ENCODE measurements at regions not wholly inside any gene's neighbourhood (a gene's known extent, or its start where the extent isn't known, plus 50 kb on each side); places are given as distances from the start of the nearest gene placed in this dataset.

GRCh38 chr11:69415411-69416142 lies 65.9 kb upstream of the LINC01488 start:
- DNase-seq (ENCODE audit: low spot score) (no peak), ATAC-seq (no peak)
- no peaks in the 10 kb centered on the region for H3K27me3 Mint-ChIP-seq (ENCODE audit: low read depth)
- peaks cover 10% of the 10 kb centered on the region for H3K4me1 Mint-ChIP-seq
- H3K36me3 Mint-ChIP-seq: peaks cover 5% of the 10 kb centered on the region; the same call in 1 of the 2 replicates
- H3K9me3 Mint-ChIP-seq: peaks cover 6% of the 10 kb centered on the region
- ChIA-PET CTCF (interaction anchor here (1.2 kb wide), 1 partner anchor 284 kb away, joined by 8 read pairs; no protein-coding TSS in a partner anchor), POLR2A (no interaction called here)
- H3K4me3 Mint-ChIP-seq: no peak overlapping the region
- H3K27ac Mint-ChIP-seq: no peak overlapping the region
- TF ChIP-seq ZNF219 (CRISPR knock-in tag; IDR thresholded peaks at IDR 0.05; ENCODE audit: borderline replicate concordance): no peak
- no peak for TF ChIP-seq ERG (CRISPR knock-in tag; IDR thresholded peaks at IDR 0.05)
- TF ChIP-seq ZNF232 (CRISPR knock-in tag; IDR thresholded peaks at IDR 0.05): no peak
- TF ChIP-seq SMAD3 (CRISPR knock-in tag; IDR thresholded peaks at IDR 0.05; ENCODE audit: borderline replicate concordance): no peak
- TF ChIP-seq, protein P1, sequence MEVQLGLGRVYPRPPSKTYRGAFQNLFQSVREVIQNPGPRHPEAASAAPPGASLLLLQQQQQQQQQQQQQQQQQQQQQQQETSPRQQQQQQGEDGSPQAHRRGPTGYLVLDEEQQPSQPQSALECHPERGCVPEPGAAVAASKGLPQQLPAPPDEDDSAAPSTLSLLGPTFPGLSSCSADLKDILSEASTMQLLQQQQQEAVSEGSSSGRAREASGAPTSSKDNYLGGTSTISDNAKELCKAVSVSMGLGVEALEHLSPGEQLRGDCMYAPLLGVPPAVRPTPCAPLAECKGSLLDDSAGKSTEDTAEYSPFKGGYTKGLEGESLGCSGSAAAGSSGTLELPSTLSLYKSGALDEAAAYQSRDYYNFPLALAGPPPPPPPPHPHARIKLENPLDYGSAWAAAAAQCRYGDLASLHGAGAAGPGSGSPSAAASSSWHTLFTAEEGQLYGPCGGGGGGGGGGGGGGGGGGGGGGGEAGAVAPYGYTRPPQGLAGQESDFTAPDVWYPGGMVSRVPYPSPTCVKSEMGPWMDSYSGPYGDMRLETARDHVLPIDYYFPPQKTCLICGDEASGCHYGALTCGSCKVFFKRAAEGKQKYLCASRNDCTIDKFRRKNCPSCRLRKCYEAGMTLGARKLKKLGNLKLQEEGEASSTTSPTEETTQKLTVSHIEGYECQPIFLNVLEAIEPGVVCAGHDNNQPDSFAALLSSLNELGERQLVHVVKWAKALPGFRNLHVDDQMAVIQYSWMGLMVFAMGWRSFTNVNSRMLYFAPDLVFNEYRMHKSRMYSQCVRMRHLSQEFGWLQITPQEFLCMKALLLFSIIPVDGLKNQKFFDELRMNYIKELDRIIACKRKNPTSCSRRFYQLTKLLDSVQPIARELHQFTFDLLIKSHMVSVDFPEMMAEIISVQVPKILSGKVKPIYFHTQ (CRISPR knock-in tag; IDR thresholded peaks at IDR 0.05): no peak
- TF ChIP-seq ZNF512 (CRISPR knock-in tag; IDR thresholded peaks at IDR 0.05; ENCODE audit: borderline replicate concordance): no peak
- TF ChIP-seq PREB (CRISPR knock-in tag; IDR thresholded peaks at IDR 0.05; ENCODE audit: borderline replicate concordance): no peak
- no peak for TF ChIP-seq ATF3 (CRISPR knock-in tag; conservative IDR thresholded peaks at IDR 0.05)
- no peak for TF ChIP-seq FOXP4 (CRISPR knock-in tag; IDR thresholded peaks at IDR 0.05)
- TF ChIP-seq NR1H2 (CRISPR knock-in tag; IDR thresholded peaks at IDR 0.05): no peak
- no peak for TF ChIP-seq ZNF396 (CRISPR knock-in tag; IDR thresholded peaks at IDR 0.05; ENCODE audit: borderline replicate concordance)
- no peak for TF ChIP-seq JUN (CRISPR knock-in tag; IDR thresholded peaks at IDR 0.05)
- no peak for TF ChIP-seq HMGA2 (CRISPR knock-in tag; IDR thresholded peaks at IDR 0.05)
- TF ChIP-seq GTF2I (CRISPR knock-in tag; conservative IDR thresholded peaks at IDR 0.05): no peak
- no peak for TF ChIP-seq RORB (CRISPR knock-in tag; IDR thresholded peaks at IDR 0.05)
- TF ChIP-seq ZNF423 (CRISPR knock-in tag; IDR thresholded peaks at IDR 0.05): no peak
- no peak for TF ChIP-seq FOXJ3 (CRISPR knock-in tag; IDR thresholded peaks at IDR 0.05; ENCODE audit: borderline replicate concordance)
- TF ChIP-seq JAZF1 (CRISPR knock-in tag; IDR thresholded peaks at IDR 0.05): no peak
